HEK293 (cell line): ENCODE measurements at regions not wholly inside any gene's neighbourhood (a gene's known extent, or its start where the extent isn't known, plus 50 kb on each side); places are given as distances from the start of the nearest gene placed in this dataset.

Source experiments
- CTCF ChIA-PET: fragments of 350-600 bp; formaldehyde crosslinking; extraction: SDS; loops from one replicate; lab custom pipeline; 2021; ENCODE audit warnings: antibody characterized with exemption; lab: Yijun Ruan, JAX
- POLR2A ChIA-PET: fragments of 300-600 bp; formaldehyde crosslinking; extraction: SDS; loops from one replicate; lab custom pipeline; 2020; ENCODE audit warnings: antibody characterized with exemption, inconsistent platforms; lab: Yijun Ruan, JAX
- H3K27ac ChIP-seq: fragments of 200-500 bp; sonication (Bioruptor generic); 2 replicates; pipeline ENCODE4 v1.5.1; 2014; ENCODE audit warnings: low read depth, low read length, control low read depth, inconsistent platforms; ENCODE audit errors: extremely low read depth
- H3K36me3 ChIP-seq, 2 experiments: fragments of 200-500 bp in 1 of 2; sonication (Bioruptor generic) in 1 of 2; 1 replicate in 1 of 2; 2 replicates in 1 of 2; pipeline ENCODE4 v1.5.1; 2014 to 2017; ENCODE audit warnings: inconsistent platforms in 2 of 2, low read length in 2 of 2; ENCODE audit not compliant: control insufficient read depth in 2 of 2, insufficient read depth in 1 of 2
- H3K4me1 ChIP-seq: fragments of 200-500 bp; sonication (Bioruptor generic); 2 replicates; pipeline ENCODE4 v1.5.1; 2014; ENCODE audit warnings: mild to moderate bottlenecking, low read length, inconsistent platforms; ENCODE audit not compliant: control insufficient read depth, insufficient read depth
- H3K4me3 ChIP-seq: 2 replicates; pipeline ENCODE4 v1.5.1; 2011; ENCODE audit warnings: low read depth, mild to moderate bottlenecking, control low read depth, low read length, moderate library complexity
- H3K9me3 ChIP-seq: fragments of 200-500 bp; sonication (Bioruptor generic); 2 replicates; pipeline ENCODE4 v1.5.1; 2014; ENCODE audit warnings: low read depth, low read length, inconsistent platforms; ENCODE audit not compliant: control insufficient read depth, insufficient read depth
- KLF17 ChIP-seq: fragments of 450-650 bp; formaldehyde crosslinking; IDR thresholded peaks from 2 replicates; pipeline ENCODE4 v1.5.1; 2016; ENCODE audit warnings: missing biosample characterization, missing genetic modification characterization
- MEIS1 ChIP-seq: sonication (generic); formaldehyde crosslinking; IDR thresholded peaks from 2 replicates; pipeline ENCODE4 v1.8.1; 2022; ENCODE audit warnings: missing genetic modification reagents, mild to moderate bottlenecking, borderline replicate concordance
- MZF1 ChIP-seq: fragments of 450-650 bp; formaldehyde crosslinking; IDR thresholded peaks from 2 replicates; pipeline ENCODE4 v1.5.1; 2017; ENCODE audit warnings: missing biosample characterization, missing genetic modification characterization, borderline replicate concordance
- OSR2 ChIP-seq: fragments of 450-650 bp; formaldehyde crosslinking; IDR thresholded peaks from 2 replicates; pipeline ENCODE4 v1.5.1; 2016; ENCODE audit warnings: missing biosample characterization, missing genetic modification characterization
- PRDM10 ChIP-seq: fragments of 450-650 bp; formaldehyde crosslinking; IDR thresholded peaks from 2 replicates; pipeline ENCODE4 v1.5.1; 2016; ENCODE audit warnings: missing biosample characterization, missing genetic modification characterization
- ZNF16 ChIP-seq: fragments of 450-650 bp; formaldehyde crosslinking; IDR thresholded peaks from 2 replicates; pipeline ENCODE4 v1.5.1; 2016; ENCODE audit warnings: low read depth, missing biosample characterization, missing genetic modification characterization
- ZNF18 ChIP-seq: fragments of 450-650 bp; formaldehyde crosslinking; IDR thresholded peaks from 2 replicates; pipeline ENCODE4 v1.5.1; 2016; ENCODE audit warnings: missing biosample characterization, missing genetic modification characterization
- ZNF19 ChIP-seq: fragments of 450-650 bp; formaldehyde crosslinking; IDR thresholded peaks from 2 replicates; pipeline ENCODE4; 2016; ENCODE audit warnings: missing biosample characterization, missing genetic modification characterization, low read depth
- ZNF311 ChIP-seq: fragments of 450-650 bp; formaldehyde crosslinking; IDR thresholded peaks from 2 replicates; pipeline ENCODE4 v1.5.1; 2017; ENCODE audit warnings: missing biosample characterization, missing genetic modification characterization, borderline replicate concordance
- ZNF354C ChIP-seq: fragments of 450-650 bp; formaldehyde crosslinking; IDR thresholded peaks from 2 replicates; pipeline ENCODE4 v1.5.1; 2016; ENCODE audit warnings: missing biosample characterization, missing genetic modification characterization, low read depth, borderline replicate concordance
- ZNF366 ChIP-seq: fragments of 450-650 bp; formaldehyde crosslinking; conservative IDR thresholded peaks from 2 replicates; pipeline ENCODE4 v1.5.1; 2016; ENCODE audit warnings: missing biosample characterization, missing genetic modification characterization
- ZNF433 ChIP-seq: fragments of 450-650 bp; formaldehyde crosslinking; IDR thresholded peaks from 2 replicates; pipeline ENCODE4 v1.5.1; 2016; ENCODE audit warnings: missing biosample characterization, missing genetic modification characterization, low read depth
- ZNF558 ChIP-seq: fragments of 450-650 bp; formaldehyde crosslinking; IDR thresholded peaks from 2 replicates; pipeline ENCODE4 v1.5.1; 2016; ENCODE audit warnings: missing biosample characterization, missing genetic modification characterization
- ZNF560 ChIP-seq: fragments of 450-650 bp; formaldehyde crosslinking; IDR thresholded peaks from 2 replicates; pipeline ENCODE4 v1.5.1; 2017; ENCODE audit warnings: missing biosample characterization, missing genetic modification characterization, borderline replicate concordance
- ZNF596 ChIP-seq: fragments of 450-650 bp; IDR thresholded peaks from 2 replicates; pipeline ENCODE4 v1.5.0; 2018; ENCODE audit warnings: missing biosample characterization, mild to moderate bottlenecking, missing genetic modification characterization, moderate library complexity
- ZNF624 ChIP-seq: fragments of 450-650 bp; formaldehyde crosslinking; IDR thresholded peaks from 2 replicates; pipeline ENCODE4 v1.5.1; 2017; ENCODE audit warnings: missing biosample characterization, missing genetic modification characterization
- ZNF658 ChIP-seq: fragments of 450-650 bp; formaldehyde crosslinking; IDR thresholded peaks from 2 replicates; pipeline ENCODE4; 2016; ENCODE audit warnings: missing biosample characterization, missing genetic modification characterization
- ZNF830 ChIP-seq: fragments of 450-650 bp; IDR thresholded peaks from 2 replicates; pipeline ENCODE4 v1.5.0; 2018; ENCODE audit warnings: missing biosample characterization, missing genetic modification characterization, low read depth, mild to moderate bottlenecking, moderate library complexity
- ZSCAN4 ChIP-seq: fragments of 450-650 bp; formaldehyde crosslinking; IDR thresholded peaks from 2 replicates; pipeline ENCODE4 v1.5.1; 2017; ENCODE audit warnings: missing biosample characterization, missing genetic modification characterization
- ZXDB ChIP-seq: fragments of 450-650 bp; formaldehyde crosslinking; IDR thresholded peaks from 2 replicates; pipeline ENCODE4 v1.5.1; 2016; ENCODE audit warnings: missing biosample characterization, missing genetic modification characterization
- TF ChIP-seq, protein P1 (sequence below): fragments of 450-650 bp; formaldehyde crosslinking; IDR thresholded peaks from 2 replicates; pipeline ENCODE4 v1.5.1; 2016; ENCODE audit warnings: missing biosample characterization, missing genetic modification characterization, borderline replicate concordance

DNA sequence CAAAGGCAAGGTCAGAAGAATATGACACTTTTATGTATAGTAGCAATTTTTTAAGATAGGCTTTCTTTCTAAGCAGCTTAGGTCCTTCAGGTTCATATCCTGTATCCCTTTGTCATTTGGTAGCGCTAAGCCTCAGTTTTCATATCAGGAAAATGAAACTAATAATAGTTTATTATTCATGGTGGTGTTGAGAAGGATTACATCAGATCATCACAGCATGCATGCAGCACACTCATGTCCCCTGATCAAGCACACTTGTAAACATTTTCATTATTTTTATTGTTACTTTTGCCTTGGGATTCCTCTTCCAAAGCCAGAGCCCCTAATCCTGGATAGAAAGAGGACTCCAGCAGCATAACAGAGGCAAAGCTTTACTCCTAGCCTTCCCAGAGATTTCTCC is 70.2 kb upstream of the ADGRF1 start:
- no peaks in the 10 kb centered on the region for H3K36me3 ChIP-seq
- ChIA-PET POLR2A (no interaction called here), CTCF (interaction anchor here (0.6 to 1.3 kb wide), 5 partner anchors 8 to 116 kb away, joined by 3 to 11 read pairs (median 3); no protein-coding TSS in a partner anchor)
- no peaks in the 10 kb centered on the region for H3K4me1 ChIP-seq
- no peak overlapping the region for H3K27ac ChIP-seq
- no peak for TF ChIP-seq ZNF433 (tag by site-specific recombination)
- no peak for TF ChIP-seq MEIS1
- TF ChIP-seq ZNF16 (tag by site-specific recombination), result no peak
- no peak for TF ChIP-seq ZNF311 (tag by site-specific recombination)
- TF ChIP-seq ZNF830 (tag by site-specific recombination), result no peak
- no peak for TF ChIP-seq KLF17 (tag by site-specific recombination)
- no peak for TF ChIP-seq ZNF366 (tag by site-specific recombination)
- no peak for TF ChIP-seq ZNF624 (tag by site-specific recombination)
- TF ChIP-seq ZNF596, result no peak
- TF ChIP-seq ZNF558, result no peak
- TF ChIP-seq MZF1 (tag by site-specific recombination), result no peak
- TF ChIP-seq OSR2 (tag by site-specific recombination), result no peak
- no peak for TF ChIP-seq ZSCAN4 (tag by site-specific recombination)
- TF ChIP-seq ZNF354C (tag by site-specific recombination), result no peak
- no peak for TF ChIP-seq ZXDB
- TF ChIP-seq ZNF560 (tag by site-specific recombination), result no peak
- TF ChIP-seq ZNF19 (tag by site-specific recombination), result no peak
- no peak overlapping the region for H3K4me3 ChIP-seq
- no peaks in the 10 kb centered on the region for H3K9me3 ChIP-seq

DNA sequence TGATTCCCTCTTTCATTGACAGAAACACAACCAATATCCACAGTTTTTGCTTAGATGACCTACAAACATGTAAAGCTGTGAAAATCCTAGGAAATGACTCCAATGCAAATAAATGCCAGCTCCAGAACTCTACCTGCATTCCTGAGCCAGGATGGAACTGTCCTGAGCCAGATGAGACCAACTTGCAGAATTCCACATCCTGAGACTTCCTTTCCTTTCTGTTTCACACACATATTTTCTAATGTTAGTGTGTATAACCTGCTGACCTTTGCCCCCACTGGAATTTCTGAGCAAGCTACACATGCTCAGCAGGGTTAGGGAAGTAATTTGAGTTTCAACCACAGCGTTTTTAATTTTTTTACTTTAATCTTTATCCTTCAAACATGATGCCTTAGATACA is 69.6 kb upstream of the ADGRF1 start:
- CTCF ChIA-PET, result interaction anchor here (0.7 to 1.3 kb wide), 4 partner anchors 9 to 21 kb away, joined by 3 to 11 read pairs (median 4); no protein-coding TSS in a partner anchor
- Histone ChIP-seq H3K36me3 (no peaks in the 10 kb centered on the region), H3K27ac (no peak overlapping the region), H3K4me1 (0 out of 2 replicates have a peak, but pooled peaks cover 2% of the 10 kb centered on the region), H3K4me3 (no peak overlapping the region), H3K9me3 (no peaks in the 10 kb centered on the region)
- TF ChIP-seq PRDM10 (tag by site-specific recombination) (peak; percentile 69), ZNF18 (tag by site-specific recombination) (no peak), ZNF558 (no peak), ZNF658 (no peak)
- TF ChIP-seq, protein P1, sequence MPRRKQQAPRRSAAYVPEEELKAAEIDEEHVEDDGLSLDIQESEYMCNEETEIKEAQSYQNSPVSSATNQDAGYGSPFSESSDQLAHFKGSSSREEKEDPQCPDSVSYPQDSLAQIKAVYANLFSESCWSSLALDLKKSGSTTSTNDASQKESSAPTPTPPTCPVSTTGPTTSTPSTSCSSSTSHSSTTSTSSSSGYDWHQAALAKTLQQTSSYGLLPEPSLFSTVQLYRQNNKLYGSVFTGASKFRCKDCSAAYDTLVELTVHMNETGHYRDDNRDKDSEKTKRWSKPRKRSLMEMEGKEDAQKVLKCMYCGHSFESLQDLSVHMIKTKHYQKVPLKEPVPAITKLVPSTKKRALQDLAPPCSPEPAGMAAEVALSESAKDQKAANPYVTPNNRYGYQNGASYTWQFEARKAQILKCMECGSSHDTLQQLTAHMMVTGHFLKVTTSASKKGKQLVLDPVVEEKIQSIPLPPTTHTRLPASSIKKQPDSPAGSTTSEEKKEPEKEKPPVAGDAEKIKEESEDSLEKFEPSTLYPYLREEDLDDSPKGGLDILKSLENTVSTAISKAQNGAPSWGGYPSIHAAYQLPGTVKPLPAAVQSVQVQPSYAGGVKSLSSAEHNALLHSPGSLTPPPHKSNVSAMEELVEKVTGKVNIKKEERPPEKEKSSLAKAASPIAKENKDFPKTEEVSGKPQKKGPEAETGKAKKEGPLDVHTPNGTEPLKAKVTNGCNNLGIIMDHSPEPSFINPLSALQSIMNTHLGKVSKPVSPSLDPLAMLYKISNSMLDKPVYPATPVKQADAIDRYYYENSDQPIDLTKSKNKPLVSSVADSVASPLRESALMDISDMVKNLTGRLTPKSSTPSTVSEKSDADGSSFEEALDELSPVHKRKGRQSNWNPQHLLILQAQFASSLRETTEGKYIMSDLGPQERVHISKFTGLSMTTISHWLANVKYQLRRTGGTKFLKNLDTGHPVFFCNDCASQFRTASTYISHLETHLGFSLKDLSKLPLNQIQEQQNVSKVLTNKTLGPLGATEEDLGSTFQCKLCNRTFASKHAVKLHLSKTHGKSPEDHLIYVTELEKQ (tag by site-specific recombination), result no peak
- POLR2A ChIA-PET, result no interaction called here
